ENCODE measurements at regions not wholly inside any gene's neighbourhood (a gene's known extent, or its start where the extent isn't known, plus 50 kb on each side); places are given as distances from the start of the nearest gene placed in this dataset.
"Not testable (repeated sequence)": the region's sequence is repeated elsewhere in the genome, so short reads cannot be mapped to it uniquely, and the experiment has no call there.

DNA sequence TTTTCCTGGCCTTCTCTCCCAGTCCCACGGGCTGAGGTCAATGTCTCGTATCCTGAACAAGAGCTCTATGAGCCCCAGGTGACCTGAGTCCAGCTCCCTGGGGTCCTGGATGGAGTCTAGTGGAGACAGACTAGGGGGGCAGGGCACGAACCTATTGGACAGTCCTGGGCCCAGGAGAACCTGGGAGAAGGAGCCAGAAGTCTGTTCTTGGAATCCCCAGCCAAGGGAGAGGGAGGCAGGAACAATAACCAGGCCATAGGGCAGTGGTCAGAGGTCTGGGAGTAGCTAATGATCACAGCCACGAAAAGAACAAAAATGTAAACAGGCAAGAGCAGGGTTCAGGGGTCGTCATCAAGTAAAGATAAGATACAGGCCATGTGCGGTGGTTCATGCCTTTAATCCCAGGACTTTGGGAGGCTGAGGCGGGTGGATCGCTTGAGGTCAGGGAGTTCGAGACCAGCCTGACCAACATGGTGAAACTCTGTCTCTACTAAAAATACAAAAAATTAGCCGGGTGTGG lies 60.8 kb downstream of the COPRS start:
- DNase-seq, result no peak

DNA sequence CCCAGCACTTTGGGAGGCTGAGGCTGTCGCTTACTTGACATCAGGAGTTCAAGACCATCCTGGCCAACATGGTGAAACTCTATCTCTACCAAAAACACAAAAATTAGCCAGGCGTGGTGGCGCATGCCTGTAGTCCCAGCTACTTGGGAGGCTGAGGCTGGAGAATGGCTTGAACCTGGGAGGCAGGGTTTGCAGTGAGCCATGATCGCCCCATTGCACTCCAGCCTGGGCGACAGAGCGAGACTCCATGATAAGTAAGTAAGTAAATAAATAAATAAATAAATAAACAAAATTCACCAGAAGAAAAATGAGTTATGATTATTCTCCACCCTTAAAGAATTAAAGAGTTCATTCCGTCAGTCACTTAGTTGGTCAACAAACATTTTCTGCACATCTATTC lies 63.1 kb downstream of the COPRS start:
- not testable (repeated sequence) for DNase-seq

DNA sequence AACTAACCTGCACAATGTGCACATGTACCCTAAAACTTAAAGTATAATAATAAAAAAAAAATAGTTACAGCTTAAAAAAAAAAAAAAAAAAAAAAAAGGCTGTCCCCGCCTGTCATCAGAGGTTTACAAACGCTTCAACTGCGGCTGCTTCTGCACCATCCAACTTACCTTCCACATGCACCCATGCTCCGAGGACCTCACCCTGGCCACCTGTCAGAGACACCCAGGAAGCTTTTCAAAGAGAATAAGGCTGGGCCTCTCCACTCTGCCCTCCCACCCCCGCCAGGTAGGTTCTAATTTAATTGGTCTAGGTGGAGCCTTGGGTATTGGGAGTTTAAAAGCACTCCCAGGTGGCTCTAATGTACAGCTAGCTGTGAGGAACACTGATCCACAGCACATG lies 64.9 kb downstream of the COPRS start:
- DNase-seq, result no peak

DNA sequence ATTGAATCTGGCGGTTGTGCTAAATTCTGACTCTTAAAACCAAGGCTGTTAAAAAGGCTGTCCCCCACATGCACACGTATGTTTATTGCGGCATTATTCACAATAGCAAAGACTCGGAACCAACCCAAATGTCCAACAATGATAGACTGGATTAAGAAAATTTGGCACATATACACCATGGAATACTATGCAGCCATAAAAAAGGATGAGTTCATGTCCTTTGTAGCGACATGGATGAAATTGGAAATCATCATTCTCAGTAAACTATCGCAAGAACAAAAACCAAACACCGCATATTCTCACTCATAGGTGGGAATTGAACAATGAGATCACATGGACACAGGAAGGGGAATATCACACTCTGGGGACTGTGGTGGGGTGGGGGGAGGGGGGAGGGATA lies 65.4 kb downstream of the COPRS start:
- not testable (repeated sequence) for DNase-seq

DNA sequence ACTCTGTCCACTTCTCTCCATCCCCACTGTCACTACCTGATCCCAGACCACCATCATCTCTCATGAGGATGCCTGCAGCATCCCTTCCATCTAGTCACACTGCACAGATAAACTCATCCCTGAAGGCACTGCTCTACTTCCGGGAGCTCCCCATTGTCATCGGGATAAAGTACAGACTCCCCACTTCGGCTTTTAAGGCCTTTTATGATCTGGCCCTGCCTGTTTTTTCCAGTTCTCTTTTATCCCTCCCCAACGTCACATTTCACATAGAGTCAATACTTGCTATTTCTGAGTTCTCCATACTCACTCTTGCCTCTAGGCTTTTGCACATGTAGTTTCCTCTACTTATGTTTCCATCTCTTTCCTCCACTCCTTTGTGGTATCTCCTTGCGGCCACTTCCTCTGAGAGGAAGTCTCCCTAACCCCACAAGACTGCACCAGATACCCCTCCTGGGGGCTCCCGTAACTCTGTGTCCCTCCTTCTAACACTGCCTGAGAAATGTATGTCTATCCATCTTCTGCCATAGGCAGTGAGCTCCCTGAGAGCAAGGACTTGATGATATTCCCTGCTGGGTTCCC lies 66.9 kb downstream of the COPRS start:
- no peak for DNase-seq

DNA sequence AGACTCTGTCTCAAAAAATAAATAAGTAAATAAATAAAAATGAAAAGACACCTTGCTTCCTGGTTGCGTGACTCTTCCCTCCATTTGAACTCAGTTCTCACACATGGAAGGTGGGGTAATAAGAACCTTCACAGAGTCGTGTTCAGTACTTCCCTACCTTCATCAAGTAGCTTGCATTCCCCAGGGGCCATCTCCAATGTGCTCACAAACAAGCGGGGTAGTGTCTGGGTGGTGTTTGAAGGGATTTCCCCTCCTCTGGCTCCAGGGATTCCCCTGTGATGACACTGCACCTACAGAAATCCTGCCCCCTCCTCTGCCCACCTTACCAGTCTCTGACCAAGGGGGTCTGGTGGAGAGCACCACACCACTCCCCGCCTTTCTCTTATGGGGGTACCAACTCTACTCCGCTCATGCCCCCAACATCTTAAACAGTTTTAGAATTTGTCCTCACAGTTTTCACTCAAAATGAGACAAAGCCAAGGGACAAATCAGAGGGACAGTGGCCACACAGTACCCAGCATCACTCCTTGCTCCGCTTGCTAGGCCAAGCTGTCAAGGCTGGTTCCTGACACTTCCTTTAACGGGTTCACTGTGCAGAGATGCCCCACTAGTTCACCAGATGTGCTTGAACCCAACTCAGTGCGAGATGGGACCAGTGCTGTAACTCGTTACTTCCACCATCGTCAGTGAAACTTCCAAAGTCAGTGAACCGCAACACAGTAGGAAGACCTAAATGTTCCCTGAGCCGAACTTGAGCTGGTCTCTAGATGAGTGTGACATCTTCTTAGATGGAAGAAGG lies 69.1 kb downstream of the COPRS start:
- DNase-seq, result no peak

DNA sequence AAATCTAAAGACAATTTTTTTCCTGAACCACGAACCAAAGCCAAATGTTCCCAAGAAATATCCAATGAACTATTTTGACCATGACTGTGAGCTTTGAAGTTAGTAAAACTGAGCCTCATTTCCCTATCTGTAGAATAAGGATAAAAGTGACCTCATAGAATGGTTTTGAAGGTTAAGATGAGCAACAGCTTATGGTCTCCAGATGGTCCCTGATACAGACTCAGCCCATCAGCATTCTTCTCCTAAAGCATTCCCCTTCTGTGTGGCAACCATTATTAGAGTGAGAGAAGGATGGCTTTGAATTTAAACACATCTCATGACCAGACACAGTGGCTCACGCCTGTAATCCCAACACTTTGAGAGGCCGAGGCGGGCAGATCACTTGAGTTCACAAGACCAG lies 70.1 kb downstream of the COPRS start:
- DNase-seq, result no peak

DNA sequence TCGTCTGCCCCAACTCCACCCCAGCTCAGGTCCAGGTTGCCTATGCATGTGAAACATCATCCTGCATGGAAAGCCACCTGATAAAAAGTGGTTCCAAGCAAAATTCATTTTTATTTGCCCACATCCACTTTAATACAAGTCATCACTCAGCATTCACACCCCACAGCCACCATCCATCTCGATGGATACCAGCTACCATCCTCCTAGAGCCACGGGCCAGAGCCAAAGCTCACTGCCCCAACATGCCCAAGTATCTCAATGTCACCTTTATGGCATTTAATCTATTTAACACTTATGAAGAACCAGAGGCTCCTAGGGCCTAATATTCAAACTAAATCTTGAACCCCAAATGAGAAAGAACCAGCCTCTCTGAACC lies 70.5 kb downstream of the COPRS start:
- DNase-seq, result no peak

DNA sequence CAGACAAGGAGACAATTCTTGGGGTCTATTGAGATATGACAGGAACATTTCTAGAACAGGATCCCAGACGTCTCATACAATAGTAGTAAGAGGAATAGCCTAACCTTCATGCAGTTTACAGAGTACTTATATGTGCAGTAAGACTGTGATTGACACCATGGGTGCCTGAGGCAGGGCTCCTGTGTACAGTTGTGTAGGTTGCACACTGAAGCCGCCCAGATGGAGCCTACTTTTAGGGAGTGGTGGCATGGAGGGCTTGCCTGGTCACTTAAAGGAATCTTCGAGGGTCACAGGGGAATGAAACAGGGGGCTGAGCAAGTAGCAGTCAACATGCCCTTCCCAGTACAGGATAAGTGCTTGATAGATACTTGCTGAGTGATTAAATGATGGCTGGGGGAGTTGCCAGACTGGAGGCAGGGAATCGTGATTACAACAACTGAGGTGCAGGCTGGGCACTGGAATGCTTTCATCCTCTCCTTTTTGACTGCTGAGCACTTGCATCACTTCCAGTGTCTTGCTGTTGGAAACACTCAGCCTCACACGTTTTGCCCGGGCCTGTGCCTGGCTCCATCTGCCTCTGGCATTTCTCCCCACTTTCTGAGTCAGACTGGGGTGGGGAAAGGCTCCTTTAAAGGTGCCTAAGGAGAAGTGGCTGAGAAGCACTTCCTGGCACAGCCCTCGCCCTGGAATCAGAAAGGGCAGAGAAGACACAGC lies 71.0 kb downstream of the COPRS start:
- peak; percentile 7 for DNase-seq

DNA sequence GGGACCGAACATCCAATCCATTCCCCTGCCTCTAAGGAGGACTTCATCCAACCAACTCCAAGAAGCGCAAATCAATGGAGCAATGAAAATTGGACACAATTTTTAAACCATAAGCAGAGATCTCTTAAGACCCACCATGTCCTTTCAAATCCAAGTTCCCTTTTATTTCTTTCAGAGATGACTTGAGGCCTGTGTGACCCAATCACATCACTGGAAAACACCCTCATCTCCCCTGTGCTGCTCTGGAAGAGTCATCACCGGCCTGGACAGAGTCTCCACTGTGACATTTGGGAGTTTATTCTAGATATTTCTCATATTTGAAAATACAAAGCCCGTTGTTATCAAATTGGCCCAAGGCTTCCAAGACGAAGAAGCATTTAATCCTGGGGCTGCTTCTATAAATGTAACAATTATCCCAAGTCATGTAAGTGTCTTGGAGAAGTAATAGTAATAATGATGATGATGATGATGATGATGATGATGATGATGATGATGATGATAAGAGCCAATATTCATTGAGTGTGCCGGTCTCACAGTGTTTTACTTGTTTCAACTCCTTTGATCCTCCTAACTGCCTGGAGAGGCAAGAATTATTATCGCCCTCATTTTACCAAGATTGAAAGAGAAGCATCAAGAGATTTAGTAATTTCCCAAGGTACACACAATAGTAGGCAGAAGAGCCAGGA lies 72.1 kb downstream of the COPRS start:
- DNase-seq, result no peak

DNA sequence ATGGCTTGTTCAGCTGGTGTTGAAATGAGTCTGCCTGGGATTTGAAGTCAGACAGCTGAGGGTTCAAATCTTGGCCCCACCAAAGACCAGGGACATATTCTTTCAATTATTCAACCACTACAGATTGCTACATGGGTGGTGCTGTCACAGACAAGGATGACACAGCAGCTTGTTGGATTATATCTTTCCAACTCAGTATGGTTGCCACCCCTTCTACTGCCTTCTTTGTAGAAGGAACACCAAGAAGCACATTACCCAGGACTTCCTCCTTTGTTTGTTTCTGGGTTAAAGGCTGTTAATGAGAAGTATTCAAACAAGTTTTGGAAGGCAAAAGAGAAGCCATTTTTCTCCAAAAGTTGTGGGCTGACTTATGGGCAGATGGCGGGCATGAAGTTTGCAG lies 78.6 kb downstream of the COPRS start:
- DNase-seq, result no peak

DNA sequence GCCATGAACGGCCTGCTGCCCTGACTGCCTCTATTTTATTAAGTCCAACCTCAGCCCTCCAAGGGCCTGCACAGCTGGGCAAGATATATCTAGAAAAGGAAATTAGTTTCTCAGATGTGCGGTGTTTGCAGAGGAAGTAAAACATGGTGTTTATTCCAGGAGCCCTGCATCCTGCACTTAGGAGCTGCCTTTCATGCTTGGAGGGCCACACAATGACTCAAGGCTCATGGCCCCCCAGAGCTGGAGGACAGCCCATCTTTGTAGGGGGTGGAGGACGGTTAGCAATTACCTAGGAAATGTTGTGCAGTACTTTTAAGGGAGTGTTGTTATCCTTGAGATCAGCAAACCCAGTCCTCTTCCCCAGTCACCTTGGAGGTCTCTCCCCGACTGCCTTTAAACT lies 80.5 kb downstream of the COPRS start:
- DNase-seq, result no peak

DNA sequence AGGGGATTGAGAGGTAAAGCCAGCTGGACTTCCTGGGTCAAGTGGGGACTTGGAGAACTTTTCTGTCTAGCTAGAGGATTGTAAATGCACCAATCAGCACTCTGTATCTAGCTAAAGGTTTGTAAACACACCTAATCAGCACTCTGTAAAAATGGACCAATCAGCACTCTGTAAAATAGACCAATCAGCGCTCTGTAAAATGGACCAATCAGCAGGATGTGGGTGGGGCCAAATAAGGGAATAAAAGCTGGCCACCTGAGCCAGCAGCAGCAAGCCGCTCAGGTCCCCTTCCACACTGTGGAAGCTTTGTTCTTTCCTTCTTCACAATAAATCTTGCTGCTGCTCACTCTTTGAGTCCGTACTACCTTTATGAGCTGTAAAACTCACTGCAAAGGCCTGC lies 87.7 kb downstream of the COPRS start:
- DNase-seq, result not testable (repeated sequence)

DNA sequence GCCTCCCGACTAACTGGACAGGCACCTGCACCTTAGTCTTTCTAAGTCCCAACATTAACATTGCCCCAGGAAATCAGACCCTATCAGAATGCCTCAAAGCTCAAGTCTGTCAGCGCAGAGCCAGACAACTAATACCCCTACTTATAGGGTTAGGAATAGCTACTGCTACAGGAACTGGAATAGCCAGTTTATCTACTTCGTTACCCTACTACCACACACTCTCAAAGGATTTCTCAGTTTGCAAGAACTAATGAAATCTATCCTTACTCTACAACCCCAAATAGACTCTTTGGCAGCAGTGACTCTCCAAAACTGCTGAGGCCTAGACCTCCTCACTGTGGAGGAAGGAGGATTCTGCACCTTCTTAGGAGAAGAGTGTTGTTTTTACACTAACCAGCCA lies 88.5 kb downstream of the COPRS start:
- DNase-seq, result not testable (repeated sequence)

DNA sequence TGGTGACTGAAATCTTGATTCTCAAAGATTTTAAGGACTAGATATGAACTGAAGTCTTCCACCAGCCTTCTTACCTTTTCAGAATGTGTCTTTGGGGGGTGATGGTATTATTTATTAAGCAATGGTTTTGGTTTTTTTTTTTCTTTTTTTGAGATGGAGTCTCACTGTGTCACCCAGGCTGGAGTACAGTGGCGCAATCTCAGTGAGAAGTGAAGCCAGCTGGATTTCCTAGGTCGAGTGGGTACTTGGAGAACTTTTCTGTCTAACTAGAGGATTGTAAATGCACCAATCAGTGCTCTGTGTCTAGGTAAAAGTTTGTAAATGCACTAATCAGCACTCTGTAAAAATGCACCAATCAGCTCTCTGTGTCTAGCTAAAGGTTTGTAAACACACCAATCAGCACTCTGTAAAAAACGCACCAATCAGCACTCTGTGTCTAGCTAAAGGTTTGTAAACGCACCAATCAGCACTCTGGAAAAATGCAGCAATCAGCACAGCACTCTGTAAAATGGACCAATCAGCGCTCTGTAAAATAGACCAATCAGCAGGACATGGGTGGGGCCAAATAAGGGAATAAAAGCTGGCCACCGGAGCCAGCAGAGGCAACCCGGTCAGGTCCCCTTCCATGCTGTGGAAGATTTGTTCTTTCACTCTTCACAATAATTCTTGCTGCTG lies 97.1 kb downstream of the COPRS start:
- DNase-seq, result not testable (repeated sequence)

DNA sequence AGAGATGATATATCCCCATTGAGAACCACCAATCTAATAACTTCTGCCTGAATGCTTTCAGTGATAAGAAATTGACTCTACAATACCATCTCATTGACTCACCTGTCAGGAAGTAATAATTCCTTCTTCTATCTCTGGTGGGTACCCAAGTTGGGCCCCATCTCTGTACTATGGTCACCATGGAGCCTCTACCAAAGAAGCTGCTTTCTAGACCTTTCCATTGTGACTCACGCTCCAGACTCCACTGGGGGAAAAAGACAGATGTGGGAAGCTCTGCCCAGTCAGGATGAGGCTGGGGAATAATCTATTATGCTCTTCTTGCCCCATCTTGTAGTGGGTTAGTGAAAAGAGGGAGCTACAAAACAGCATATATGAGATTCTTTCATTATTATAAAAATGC lies 100.4 kb downstream of the COPRS start:
- DNase-seq, result no peak

DNA sequence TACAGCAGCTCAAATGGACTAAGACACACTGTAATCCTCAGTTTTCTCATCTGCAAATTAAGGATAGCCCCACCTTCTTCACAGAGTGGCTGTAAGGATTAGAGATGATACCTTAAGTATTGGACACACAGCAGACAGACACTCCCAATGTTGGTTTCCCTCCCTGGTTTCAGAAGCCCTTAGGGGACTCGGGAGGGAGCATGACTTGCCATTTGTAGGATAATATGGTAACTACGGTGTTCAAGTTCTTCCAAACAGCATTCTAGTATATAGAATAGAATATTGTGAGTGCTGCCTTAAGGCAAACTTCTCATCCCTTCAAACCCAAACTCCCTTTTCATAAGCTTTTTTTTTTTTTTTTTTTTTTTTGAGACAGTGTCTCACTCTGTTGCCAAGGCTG lies 101.9 kb downstream of the COPRS start:
- DNase-seq, result no peak

DNA sequence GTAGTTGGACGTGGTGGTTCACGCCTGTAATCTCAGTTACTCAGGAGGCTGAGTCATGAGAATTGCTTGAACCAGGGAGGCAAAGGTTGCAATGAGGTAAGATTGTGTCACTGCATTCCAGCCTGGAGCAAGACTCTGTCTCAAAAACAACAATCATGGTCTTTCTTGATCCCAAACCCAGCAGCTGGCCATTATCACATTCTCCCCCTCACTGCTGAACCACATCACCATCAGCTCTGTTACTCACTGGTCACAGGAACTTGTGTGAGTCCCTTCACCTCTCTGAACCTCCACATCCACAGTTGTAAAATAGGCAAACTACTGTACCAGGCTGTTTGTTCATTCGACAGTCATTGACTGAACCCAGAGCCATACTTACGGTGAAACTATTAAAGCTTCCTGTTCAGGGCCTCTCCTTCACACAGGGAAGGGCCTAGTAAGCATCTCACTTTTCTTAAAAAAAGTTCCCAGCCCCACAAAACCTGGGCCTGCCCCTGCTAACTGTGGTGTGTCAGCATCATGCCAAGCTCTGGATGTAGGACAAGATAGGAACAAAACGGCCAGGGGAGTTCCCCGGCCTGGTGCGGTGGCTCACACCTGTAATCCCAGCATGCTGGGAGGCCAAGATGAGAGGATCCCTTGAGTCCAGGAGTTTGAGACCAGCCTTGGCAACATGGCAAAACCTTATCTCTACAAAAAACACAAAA lies 104.7 kb downstream of the COPRS start:
- no peak for DNase-seq

DNA sequence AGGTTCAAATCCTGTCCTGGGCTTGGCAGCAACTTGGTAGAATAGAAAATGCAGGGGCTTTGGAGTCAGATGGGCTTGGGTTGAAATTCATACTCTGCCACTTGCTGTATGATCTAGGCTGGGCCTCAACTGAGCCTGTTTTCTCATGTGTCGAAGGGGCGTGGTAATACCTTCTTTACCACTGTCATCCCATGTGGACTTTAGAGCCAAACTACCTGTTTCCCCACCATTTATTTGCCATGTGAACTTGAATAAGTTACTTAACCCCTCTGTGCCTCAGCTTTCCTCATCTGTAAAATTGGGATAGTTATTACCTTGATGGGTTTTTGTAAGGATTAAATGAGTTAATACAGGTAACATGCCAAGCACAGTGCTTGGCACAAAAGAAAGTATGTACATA lies 106.0 kb downstream of the COPRS start:
- DNase-seq, result no peak

DNA sequence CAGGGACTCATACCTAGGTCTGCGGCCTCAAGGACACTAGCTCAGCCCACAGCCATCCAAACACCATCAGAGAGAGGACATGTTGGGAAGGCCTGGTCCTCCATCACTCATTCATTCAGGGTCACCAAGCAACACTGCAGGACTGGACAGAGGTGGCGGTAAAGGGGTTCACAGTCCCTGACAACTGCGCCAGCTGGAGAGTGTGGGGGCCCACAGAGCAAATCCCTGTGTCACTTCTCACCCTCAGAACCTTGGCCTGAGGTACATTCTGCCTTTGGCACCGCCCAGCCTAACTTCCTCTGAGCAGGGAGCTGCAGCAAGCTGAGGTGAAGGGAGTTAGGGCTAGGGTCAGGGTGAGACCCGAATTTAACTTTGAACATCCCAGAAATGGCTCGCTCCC lies 106.5 kb downstream of the COPRS start:
- no peak for DNase-seq

DNA sequence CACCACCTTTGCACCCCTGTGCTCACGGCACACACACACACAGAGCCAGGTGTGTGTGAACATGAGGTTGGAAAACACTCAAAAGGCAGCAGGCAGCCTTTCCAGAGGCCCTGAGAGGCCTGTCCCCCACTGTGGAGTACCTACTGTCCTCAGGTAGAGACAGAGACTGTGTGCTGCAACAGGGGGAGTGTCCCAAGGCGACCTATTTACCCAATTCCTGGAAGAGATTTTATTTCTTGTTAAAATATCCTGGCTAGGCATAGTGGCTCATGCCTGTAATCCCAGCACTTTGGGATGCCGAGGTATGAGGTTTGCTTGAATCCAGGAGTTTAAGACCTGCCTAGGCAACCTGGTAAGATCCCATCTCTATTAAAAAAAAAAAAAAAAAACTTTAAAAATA lies 108.5 kb downstream of the COPRS start:
- DNase-seq, result no peak

DNA sequence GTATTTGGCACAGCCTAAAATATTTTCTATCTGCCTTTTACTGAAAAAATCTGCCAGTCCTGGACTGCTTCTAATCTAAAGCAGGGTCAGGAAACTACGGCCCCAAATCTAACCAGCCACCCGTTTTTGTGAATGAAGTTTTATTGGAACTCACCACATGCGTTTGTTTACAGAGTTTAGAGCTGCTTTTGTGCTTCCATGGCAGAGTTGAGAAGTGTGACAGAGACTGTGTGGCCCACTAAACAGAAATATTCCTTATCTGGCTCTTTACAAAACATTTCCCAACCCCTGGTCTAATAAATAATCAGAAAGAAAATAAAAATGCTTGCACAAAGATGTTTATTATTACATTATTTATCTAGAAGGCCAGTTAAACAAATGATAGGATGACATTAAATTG lies 110.2 kb downstream of the COPRS start:
- no peak for DNase-seq
